ENCODE measurements at regions not wholly inside any gene's neighbourhood (a gene's known extent, or its start where the extent isn't known, plus 50 kb on each side); places are given as distances from the start of the nearest gene placed in this dataset.

DNA sequence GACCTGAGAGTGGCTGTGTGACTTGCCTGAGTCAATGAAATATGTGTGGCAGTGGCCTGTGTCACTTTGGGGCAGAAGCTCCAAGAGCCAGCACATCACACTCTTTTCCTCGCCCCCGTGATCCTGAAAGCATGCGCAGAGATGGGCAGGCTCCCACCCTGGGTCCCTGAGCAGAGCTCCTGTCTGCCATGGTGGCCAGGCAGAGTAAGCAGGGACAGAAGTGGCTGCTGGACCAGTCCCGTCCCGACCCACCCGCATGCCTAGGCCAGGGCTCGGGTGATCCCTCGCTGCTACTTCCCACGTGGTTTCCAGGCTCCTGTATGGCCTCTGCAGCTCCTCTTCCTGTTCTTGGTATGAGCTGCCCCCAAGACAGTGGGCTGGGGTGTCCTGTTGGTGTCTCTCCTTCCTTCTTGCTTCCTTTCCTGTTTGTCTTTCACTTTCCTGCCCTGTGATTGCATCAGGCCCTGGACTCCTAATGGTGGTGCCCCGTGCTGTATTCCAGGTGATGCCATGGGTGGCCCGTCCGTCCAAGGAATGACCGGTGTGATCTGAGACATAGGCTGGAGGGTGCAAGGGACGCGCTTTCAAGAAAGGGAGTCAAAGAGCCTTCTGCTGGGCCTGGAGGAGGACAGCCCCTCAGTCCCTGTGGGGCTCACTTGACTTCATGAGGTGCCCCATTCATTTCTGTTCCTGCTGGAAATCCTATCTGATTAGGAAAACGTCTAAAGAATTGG lies 71.4 kb upstream of the SHH start:
- Histone ChIP-seq H3K4me3 (no peak overlapping the region), H3K79me2 (ENCODE audit: insufficient read depth) (no peaks in the 10 kb centered on the region), H4K20me1 (ENCODE audit: insufficient read depth) (no peaks in the 10 kb centered on the region), H3K4me1 (ENCODE audit: insufficient read depth) (no peaks in the 10 kb centered on the region), H2AFZ (no peak overlapping the region), H3K4me2 (ENCODE audit: unreplicated experiment) (no peak overlapping the region), H3K27me3 (replicated peaks; ENCODE audit: insufficient read depth) (no peaks in the 10 kb centered on the region), H3F3A (ENCODE audit: insufficient read depth) (no peaks in the 10 kb centered on the region), H3K9me2 (ENCODE audit: insufficient read depth) (no peaks in the 10 kb centered on the region), H3K9me3 (ENCODE audit: low read depth) (no peaks in the 10 kb centered on the region), H3K9ac (no peak overlapping the region), H3K27ac (no peak overlapping the region), H3K36me3 (ENCODE audit: low read depth) (no peaks in the 10 kb centered on the region)
- TF ChIP-seq EZH2phosphoT487 (IDR thresholded peaks at IDR 0.05; ENCODE audit: insufficient read depth, low read depth): no peak
- TF ChIP-seq EZH2 (IDR thresholded peaks at IDR 0.05; ENCODE audit: insufficient read depth, poor library complexity, severe bottlenecking): no peak
- 51 to 58% methylated on average over 15 to 16 of the region's 16 CpGs for WGBS, 2 experiments (ENCODE audit: low coverage in 1 of 2, low lambda C conversion rate in 2 of 2, missing lambda C conversion rate in 2 of 2)
- no peak for DNase-seq
- in situ Hi-C loops (cut with MboI): no loop called here

DNA sequence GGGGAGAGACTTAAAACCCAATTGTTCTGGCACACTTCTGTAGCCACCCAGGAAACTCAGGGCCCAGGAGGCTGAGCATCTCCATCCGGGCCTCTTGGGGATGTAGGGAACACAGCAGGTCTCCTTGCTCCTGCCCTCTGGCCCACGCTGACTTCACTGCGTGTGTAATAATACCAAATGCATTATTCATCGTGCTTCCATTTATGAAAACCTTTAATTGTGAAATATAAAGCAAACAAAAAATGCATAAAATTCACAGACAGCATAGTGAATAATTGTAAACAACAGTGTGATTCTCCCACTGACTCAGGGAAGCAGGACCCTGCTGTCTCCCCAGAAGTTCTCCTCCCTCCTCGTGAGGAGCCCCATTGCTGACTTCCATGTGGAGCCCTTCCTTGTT lies 70.3 kb upstream of the SHH start:
- Histone ChIP-seq H3K27ac (no peak overlapping the region), H3K4me1 (ENCODE audit: insufficient read depth) (no peaks in the 10 kb centered on the region), H3K9me2 (ENCODE audit: insufficient read depth) (no peaks in the 10 kb centered on the region), H4K20me1 (ENCODE audit: insufficient read depth) (no peaks in the 10 kb centered on the region), H3K9me3 (ENCODE audit: low read depth) (no peaks in the 10 kb centered on the region), H3K4me3 (no peak overlapping the region), H3K27me3 (replicated peaks; ENCODE audit: insufficient read depth) (no peaks in the 10 kb centered on the region), H3K9ac (no peak overlapping the region), H3K79me2 (ENCODE audit: insufficient read depth) (no peaks in the 10 kb centered on the region), H3F3A (ENCODE audit: insufficient read depth) (no peaks in the 10 kb centered on the region), H2AFZ (no peak overlapping the region), H3K36me3 (ENCODE audit: low read depth) (no peaks in the 10 kb centered on the region), H3K4me2 (ENCODE audit: unreplicated experiment) (no peak overlapping the region)
- TF ChIP-seq EZH2phosphoT487 (IDR thresholded peaks at IDR 0.05; ENCODE audit: insufficient read depth, low read depth) (no peak), EZH2 (IDR thresholded peaks at IDR 0.05; ENCODE audit: insufficient read depth, poor library complexity, severe bottlenecking) (no peak)
- DNase-seq: peak; percentile 17
- in situ Hi-C loops (cut with MboI): no loop called here
- WGBS, 2 experiments (ENCODE audit: low coverage in 1 of 2, low lambda C conversion rate in 2 of 2, missing lambda C conversion rate in 2 of 2): 18 to 21% methylated on average over 5 of the region's 5 CpGs

DNA sequence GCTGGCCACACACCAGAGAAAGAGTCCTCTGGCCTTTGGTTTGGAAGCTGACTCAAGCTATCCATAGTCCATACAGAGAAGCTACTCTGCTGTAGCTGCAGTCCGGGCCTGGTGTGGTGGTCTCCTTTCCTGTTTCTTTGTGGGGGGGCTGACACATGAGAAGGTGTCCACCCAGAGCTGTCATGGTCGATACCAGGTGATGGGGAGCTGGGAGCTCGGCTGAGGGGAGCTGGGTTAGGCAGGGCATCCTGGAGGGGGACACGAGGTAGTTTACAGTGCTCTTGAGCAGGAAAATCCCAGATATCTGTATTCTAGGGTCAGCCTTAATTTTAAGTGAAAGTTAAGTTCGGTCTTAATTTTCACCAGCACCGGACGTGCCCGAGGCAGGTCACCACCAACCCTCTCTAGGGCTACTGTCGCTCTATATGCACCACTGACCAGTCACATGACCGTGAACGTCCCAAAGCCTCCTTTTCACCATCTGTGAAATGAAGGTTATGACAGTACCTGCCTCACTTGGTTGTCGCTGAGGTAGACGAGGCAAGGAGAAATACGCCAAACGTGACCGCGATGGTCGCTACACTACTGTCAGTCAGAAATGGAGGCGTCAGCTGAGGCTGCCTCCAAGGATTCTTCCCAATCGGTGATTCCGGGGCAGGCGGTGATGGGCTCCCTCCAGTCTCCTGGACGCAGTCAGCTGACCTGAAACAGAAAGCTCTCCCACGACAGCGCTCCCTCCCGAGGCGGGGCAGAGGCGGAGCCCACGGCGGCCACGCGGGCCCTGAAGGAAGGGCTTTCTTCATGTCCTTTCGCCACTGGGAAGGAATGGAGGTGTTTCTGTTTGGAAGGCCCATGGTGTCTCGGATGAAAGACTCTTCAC lies 69.4 kb upstream of the SHH start:
- no peak overlapping the region for H2AFZ ChIP-seq
- H3K9ac ChIP-seq: no peak overlapping the region
- H4K20me1 ChIP-seq (ENCODE audit: insufficient read depth): no peaks in the 10 kb centered on the region
- no peaks in the 10 kb centered on the region for H3K79me2 ChIP-seq (ENCODE audit: insufficient read depth)
- no peaks in the 10 kb centered on the region for H3K4me1 ChIP-seq (ENCODE audit: insufficient read depth)
- H3K9me3 ChIP-seq (ENCODE audit: low read depth): no peaks in the 10 kb centered on the region
- H3F3A ChIP-seq (ENCODE audit: insufficient read depth): no peaks in the 10 kb centered on the region
- 35 to 44% methylated on average over 34 of the region's 34 CpGs for WGBS, 2 experiments (ENCODE audit: low coverage in 1 of 2, low lambda C conversion rate in 2 of 2, missing lambda C conversion rate in 2 of 2)
- H3K36me3 ChIP-seq (ENCODE audit: low read depth): no peaks in the 10 kb centered on the region
- in situ Hi-C loops (cut with MboI): no loop called here
- no peak overlapping the region for H3K4me3 ChIP-seq
- H3K27ac ChIP-seq: no peak overlapping the region
- no peaks in the 10 kb centered on the region for H3K27me3 ChIP-seq (replicated peaks; ENCODE audit: insufficient read depth)
- TF ChIP-seq EZH2phosphoT487 (IDR thresholded peaks at IDR 0.05; ENCODE audit: insufficient read depth, low read depth): no peak
- no peak for TF ChIP-seq EZH2 (IDR thresholded peaks at IDR 0.05; ENCODE audit: insufficient read depth, poor library complexity, severe bottlenecking)
- DNase-seq: no peak
- no peaks in the 10 kb centered on the region for H3K9me2 ChIP-seq (ENCODE audit: insufficient read depth)
- no peak overlapping the region for H3K4me2 ChIP-seq (ENCODE audit: unreplicated experiment)

DNA sequence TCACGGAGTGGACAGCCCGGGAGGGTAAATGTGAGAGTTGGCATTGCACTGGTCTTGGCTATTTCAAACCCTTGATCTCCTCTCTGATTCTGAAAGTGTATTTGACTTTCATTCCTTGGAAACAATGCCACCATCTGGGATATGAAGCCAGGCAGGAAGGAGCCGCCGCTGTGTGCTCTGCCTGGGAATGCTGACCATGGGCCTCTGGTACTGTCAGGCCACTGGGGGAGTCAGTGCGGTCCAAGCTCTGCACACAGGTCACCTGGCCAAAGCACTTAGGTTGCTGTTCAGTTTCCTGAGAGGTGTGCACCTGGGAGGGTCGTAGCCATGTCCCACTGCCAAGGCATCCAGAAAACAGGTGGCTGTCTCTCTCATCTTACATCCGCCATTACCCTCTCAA lies 68.5 kb upstream of the SHH start:
- H4K20me1 ChIP-seq (ENCODE audit: insufficient read depth): no peaks in the 10 kb centered on the region
- no peak for DNase-seq
- no peaks in the 10 kb centered on the region for H3K27me3 ChIP-seq (replicated peaks; ENCODE audit: insufficient read depth)
- H3K27ac ChIP-seq: no peak overlapping the region
- 31 to 37% methylated on average over 7 of the region's 7 CpGs for WGBS, 2 experiments (ENCODE audit: low coverage in 1 of 2, low lambda C conversion rate in 2 of 2, missing lambda C conversion rate in 2 of 2)
- no peak overlapping the region for H3K4me3 ChIP-seq
- H3K9me2 ChIP-seq (ENCODE audit: insufficient read depth): no peaks in the 10 kb centered on the region
- H3K4me1 ChIP-seq (ENCODE audit: insufficient read depth): no peaks in the 10 kb centered on the region
- in situ Hi-C loops (cut with MboI): no loop called here
- H3K79me2 ChIP-seq (ENCODE audit: insufficient read depth): no peaks in the 10 kb centered on the region
- H3K9me3 ChIP-seq (ENCODE audit: low read depth): no peaks in the 10 kb centered on the region
- no peak overlapping the region for H2AFZ ChIP-seq
- no peaks in the 10 kb centered on the region for H3K36me3 ChIP-seq (ENCODE audit: low read depth)
- no peaks in the 10 kb centered on the region for H3F3A ChIP-seq (ENCODE audit: insufficient read depth)
- no peak overlapping the region for H3K9ac ChIP-seq
- no peak overlapping the region for H3K4me2 ChIP-seq (ENCODE audit: unreplicated experiment)
- TF ChIP-seq EZH2 (IDR thresholded peaks at IDR 0.05; ENCODE audit: insufficient read depth, poor library complexity, severe bottlenecking): no peak
- TF ChIP-seq EZH2phosphoT487 (IDR thresholded peaks at IDR 0.05; ENCODE audit: insufficient read depth, low read depth): no peak

All from GM23248 (cell line).